ENCODE measurements at regions not wholly inside any gene's neighbourhood (a gene's known extent, or its start where the extent isn't known, plus 50 kb on each side); places are given as distances from the start of the nearest gene placed in this dataset.

DNA sequence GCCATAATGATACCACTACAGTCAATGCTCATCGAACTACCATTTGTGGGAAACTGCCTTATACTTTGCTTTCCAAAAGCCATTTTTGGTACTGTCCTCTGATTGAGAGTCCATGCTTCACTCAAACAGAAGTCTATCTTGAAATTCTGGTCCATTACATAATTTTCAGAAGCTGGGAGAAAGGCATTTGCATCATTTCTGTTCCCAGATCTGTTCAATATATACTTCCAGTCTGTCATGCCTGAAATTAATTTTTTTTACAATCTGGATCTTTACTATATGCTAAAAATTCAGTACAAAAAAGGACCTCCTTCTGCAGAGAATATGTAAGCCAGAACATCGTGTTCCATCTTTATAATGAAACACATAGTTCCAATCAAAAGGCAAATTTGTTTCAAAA is 528.9 kb upstream of the MEF2C start:
- TF ChIP-seq POLR2A (IDR thresholded peaks at IDR 0.05; ENCODE audit: low read depth, low read length) (no peak), TAF1 (IDR thresholded peaks at IDR 0.05; ENCODE audit: borderline replicate concordance, low read depth, low read length) (no peak), POLR2AphosphoS5 (IDR thresholded peaks at IDR 0.05; ENCODE audit: low read depth, low read length) (no peak)

Data from GM12892 (cell line).